ENCODE measurements at regions not wholly inside any gene's neighbourhood (a gene's known extent, or its start where the extent isn't known, plus 50 kb on each side); places are given as distances from the start of the nearest gene placed in this dataset.

DNA sequence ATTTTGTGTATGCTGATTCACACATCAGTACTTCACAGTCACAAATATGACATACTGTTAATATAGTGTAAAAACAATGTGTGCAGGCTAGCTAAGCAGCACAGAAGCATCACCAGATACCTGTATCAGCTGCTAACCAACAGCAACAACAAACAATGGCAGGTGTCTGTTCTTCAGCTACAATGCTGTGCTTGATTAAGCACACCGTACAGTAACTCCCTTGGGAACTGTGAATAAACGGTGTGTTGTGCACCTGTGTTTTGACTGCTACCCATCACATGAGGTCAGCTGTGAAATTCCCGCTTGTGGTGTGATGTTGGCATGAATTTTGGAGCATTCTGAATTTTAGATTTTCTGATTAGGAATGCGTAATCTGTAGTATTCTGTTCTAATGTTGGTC is 379.7 kb upstream of the FAT1 start:
- H3K27me3 Mint-ChIP-seq = no peaks in the 10 kb centered on the region
- ChIA-PET CTCF (no interaction called here), POLR2A (no interaction called here)
- H3K9me3 Mint-ChIP-seq (ENCODE audit: insufficient read depth) = peaks cover 5% of the 10 kb centered on the region
- H3K4me3 Mint-ChIP-seq = no peak overlapping the region
- Histone ChIP-seq H3K79me2 (ENCODE audit: control insufficient read depth, insufficient read depth, low read length) (no peaks in the 10 kb centered on the region), H2AFZ (ENCODE audit: insufficient read depth, low read depth, low read length, poor library complexity, severe bottlenecking) (no peak overlapping the region), H3K36me3 (replicated peaks in 1 of 2; ENCODE audit: control extremely low read depth in 1 of 2, control insufficient read depth in 1 of 2, extremely low read depth in 1 of 2, insufficient read depth in 2 of 2, low read length in 1 of 2) (no peaks in the 10 kb centered on the region), H3K4me3 (ENCODE audit: control extremely low read depth in 1 of 5, extremely low read depth in 1 of 5, insufficient read depth in 1 of 5, low read depth in 2 of 5, low read length in 4 of 5) (no peak overlapping the region), H3K9ac (ENCODE audit: low read length) (no peak overlapping the region), H3K27ac (ENCODE audit: low read length in 2 of 2) (no peak overlapping the region), H3K9me3 (ENCODE audit: control extremely low read depth in 1 of 3, control insufficient read depth in 2 of 3, insufficient read depth in 1 of 3, low read length in 2 of 3) (peaks cover 0 to 6% (median 1%) of the 10 kb centered on the region in 3 donors), H3K27me3 (replicated peaks in 1 of 4; ENCODE audit: control extremely low read depth in 1 of 4, control insufficient read depth in 3 of 4, insufficient read depth in 4 of 4, low read length in 3 of 4) (no peaks in the 10 kb centered on the region), H4K20me1 (ENCODE audit: control insufficient read depth, insufficient read depth, low read length, poor library complexity, severe bottlenecking) (no peaks in the 10 kb centered on the region), H3K4me1 (ENCODE audit: control insufficient read depth in 2 of 2, insufficient read depth in 2 of 2, low read length in 2 of 2) (no peaks in the 10 kb centered on the region), H3K4me2 (replicated peaks; ENCODE audit: low read depth, low read length, poor library complexity, severe bottlenecking) (no peak overlapping the region)
- DNase-seq (no peak), ATAC-seq (ENCODE audit: low read depth) (no peak)
- no peak overlapping the region for H3K27ac Mint-ChIP-seq
- intact Hi-C loops (cut with micrococcal nuclease) = no loop called here
- TF ChIP-seq, protein P1, sequence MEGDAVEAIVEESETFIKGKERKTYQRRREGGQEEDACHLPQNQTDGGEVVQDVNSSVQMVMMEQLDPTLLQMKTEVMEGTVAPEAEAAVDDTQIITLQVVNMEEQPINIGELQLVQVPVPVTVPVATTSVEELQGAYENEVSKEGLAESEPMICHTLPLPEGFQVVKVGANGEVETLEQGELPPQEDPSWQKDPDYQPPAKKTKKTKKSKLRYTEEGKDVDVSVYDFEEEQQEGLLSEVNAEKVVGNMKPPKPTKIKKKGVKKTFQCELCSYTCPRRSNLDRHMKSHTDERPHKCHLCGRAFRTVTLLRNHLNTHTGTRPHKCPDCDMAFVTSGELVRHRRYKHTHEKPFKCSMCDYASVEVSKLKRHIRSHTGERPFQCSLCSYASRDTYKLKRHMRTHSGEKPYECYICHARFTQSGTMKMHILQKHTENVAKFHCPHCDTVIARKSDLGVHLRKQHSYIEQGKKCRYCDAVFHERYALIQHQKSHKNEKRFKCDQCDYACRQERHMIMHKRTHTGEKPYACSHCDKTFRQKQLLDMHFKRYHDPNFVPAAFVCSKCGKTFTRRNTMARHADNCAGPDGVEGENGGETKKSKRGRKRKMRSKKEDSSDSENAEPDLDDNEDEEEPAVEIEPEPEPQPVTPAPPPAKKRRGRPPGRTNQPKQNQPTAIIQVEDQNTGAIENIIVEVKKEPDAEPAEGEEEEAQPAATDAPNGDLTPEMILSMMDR (IDR thresholded peaks at IDR 0.05) = no peak
- no peak for TF ChIP-seq EZH2 (IDR thresholded peaks at IDR 0.05; ENCODE audit: borderline replicate concordance, insufficient read depth, low read depth, low read length, poor library complexity, severe bottlenecking)
- no peaks in the 10 kb centered on the region for H3K4me1 Mint-ChIP-seq
- WGBS (ENCODE audit: insufficient coverage) = 79% methylated on average over 2 of the region's 4 CpGs

DNA sequence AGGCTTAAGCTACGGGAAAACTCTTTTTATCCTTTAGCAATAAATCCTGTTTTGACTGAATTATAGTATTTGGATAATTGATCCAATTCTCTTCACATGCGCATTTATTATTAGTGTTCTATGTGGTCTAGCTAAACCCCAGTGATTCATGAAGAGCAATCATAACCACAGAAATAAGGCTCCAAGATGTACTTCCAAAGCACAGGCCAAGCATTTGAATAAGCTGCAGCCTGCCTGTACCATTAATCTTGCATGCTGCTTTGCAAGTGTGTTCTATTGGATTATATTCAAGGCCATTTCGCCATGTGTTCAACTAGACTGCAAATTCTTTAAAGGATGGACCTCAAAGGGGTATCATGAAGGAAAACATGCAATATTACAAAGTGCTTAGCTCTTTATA is 385.2 kb upstream of the FAT1 start:
- intact Hi-C loops (cut with micrococcal nuclease) = no loop called here
- no CpG with 5 or more reads among the region's 3 CpGs for WGBS (ENCODE audit: insufficient coverage)
- Histone ChIP-seq H3K9ac (ENCODE audit: low read length) (no peak overlapping the region), H3K4me1 (ENCODE audit: control insufficient read depth in 2 of 2, insufficient read depth in 2 of 2, low read length in 2 of 2) (no peaks in the 10 kb centered on the region), H4K20me1 (ENCODE audit: control insufficient read depth, insufficient read depth, low read length, poor library complexity, severe bottlenecking) (no peaks in the 10 kb centered on the region), H2AFZ (ENCODE audit: insufficient read depth, low read depth, low read length, poor library complexity, severe bottlenecking) (no peak overlapping the region), H3K4me2 (replicated peaks; ENCODE audit: low read depth, low read length, poor library complexity, severe bottlenecking) (no peak overlapping the region), H3K36me3 (replicated peaks in 1 of 2; ENCODE audit: control extremely low read depth in 1 of 2, control insufficient read depth in 1 of 2, extremely low read depth in 1 of 2, insufficient read depth in 2 of 2, low read length in 1 of 2) (no peaks in the 10 kb centered on the region), H3K4me3 (ENCODE audit: control extremely low read depth in 1 of 5, extremely low read depth in 1 of 5, insufficient read depth in 1 of 5, low read depth in 2 of 5, low read length in 4 of 5) (no peak overlapping the region), H3K27me3 (replicated peaks in 1 of 4; ENCODE audit: control extremely low read depth in 1 of 4, control insufficient read depth in 3 of 4, insufficient read depth in 4 of 4, low read length in 3 of 4) (no peaks in the 10 kb centered on the region), H3K27ac (ENCODE audit: low read length in 2 of 2) (no peak overlapping the region), H3K79me2 (ENCODE audit: control insufficient read depth, insufficient read depth, low read length) (no peaks in the 10 kb centered on the region), H3K9me3 (ENCODE audit: control extremely low read depth in 1 of 3, control insufficient read depth in 2 of 3, insufficient read depth in 1 of 3, low read length in 2 of 3) (peaks cover 0 to 5% (median 1%) of the 10 kb centered on the region in 3 donors)
- H3K9me3 Mint-ChIP-seq (ENCODE audit: insufficient read depth) = peaks cover 2% of the 10 kb centered on the region
- ATAC-seq (ENCODE audit: low read depth) (no peak), DNase-seq (no peak)
- no peak overlapping the region for H3K27ac Mint-ChIP-seq
- H3K4me3 Mint-ChIP-seq = no peak overlapping the region
- H3K27me3 Mint-ChIP-seq = no peaks in the 10 kb centered on the region
- H3K4me1 Mint-ChIP-seq = no peaks in the 10 kb centered on the region
- ChIA-PET CTCF (interaction anchor here (1.1 kb wide), 1 partner anchor 16 kb away, joined by 3 read pairs; no protein-coding TSS in a partner anchor), POLR2A (no interaction called here)
- TF ChIP-seq, protein P1 (IDR thresholded peaks at IDR 0.05) = no peak
- no peak for TF ChIP-seq EZH2 (IDR thresholded peaks at IDR 0.05; ENCODE audit: borderline replicate concordance, insufficient read depth, low read depth, low read length, poor library complexity, severe bottlenecking)

All from B cell (primary cell).